Loucy (cell line): ENCODE measurements at regions not wholly inside any gene's neighbourhood (a gene's known extent, or its start where the extent isn't known, plus 50 kb on each side); places are given as distances from the start of the nearest gene placed in this dataset.

ENCODE experiments used
- EZH2phosphoT487 ChIP-seq: fragments of 200-600 bp; IDR thresholded peaks from 2 replicates; pipeline ENCODE4 v1.6.1; 2018; ENCODE audit warnings: antibody characterized with exemption, mild to moderate bottlenecking, moderate library complexity, borderline replicate concordance
- TF ChIP-seq, protein P1 (sequence below): fragments of 200-600 bp; sonication (generic); conservative IDR thresholded peaks from 2 replicates; pipeline ENCODE4 v1.5.1; 2014; ENCODE audit warnings: mild to moderate bottlenecking, antibody characterized with exemption, low read length

DNA sequence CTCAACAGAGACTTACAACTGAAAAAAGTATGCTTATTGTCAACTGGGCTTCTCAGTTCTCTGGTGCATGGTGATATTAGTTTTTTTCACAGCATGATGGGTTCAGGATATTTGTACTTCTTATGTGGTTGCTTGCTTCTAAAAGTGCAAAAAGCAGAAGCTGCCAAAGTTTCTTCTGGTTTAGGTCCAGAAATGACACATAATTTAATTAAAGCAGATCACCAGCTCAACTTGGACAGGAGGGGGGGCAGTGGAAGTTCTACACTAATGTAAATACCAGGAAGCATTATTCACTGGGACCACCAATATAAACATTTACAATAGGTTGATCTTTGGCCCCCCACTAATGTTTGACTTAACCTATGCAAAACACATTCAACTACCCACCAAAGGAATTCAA lies 354.8 kb upstream of the BRINP3 start:
- TF ChIP-seq, protein P1, sequence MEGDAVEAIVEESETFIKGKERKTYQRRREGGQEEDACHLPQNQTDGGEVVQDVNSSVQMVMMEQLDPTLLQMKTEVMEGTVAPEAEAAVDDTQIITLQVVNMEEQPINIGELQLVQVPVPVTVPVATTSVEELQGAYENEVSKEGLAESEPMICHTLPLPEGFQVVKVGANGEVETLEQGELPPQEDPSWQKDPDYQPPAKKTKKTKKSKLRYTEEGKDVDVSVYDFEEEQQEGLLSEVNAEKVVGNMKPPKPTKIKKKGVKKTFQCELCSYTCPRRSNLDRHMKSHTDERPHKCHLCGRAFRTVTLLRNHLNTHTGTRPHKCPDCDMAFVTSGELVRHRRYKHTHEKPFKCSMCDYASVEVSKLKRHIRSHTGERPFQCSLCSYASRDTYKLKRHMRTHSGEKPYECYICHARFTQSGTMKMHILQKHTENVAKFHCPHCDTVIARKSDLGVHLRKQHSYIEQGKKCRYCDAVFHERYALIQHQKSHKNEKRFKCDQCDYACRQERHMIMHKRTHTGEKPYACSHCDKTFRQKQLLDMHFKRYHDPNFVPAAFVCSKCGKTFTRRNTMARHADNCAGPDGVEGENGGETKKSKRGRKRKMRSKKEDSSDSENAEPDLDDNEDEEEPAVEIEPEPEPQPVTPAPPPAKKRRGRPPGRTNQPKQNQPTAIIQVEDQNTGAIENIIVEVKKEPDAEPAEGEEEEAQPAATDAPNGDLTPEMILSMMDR, result no peak
- TF ChIP-seq EZH2phosphoT487, result no peak
